WTC11 (cell line): ENCODE measurements at regions not wholly inside any gene's neighbourhood (a gene's known extent, or its start where the extent isn't known, plus 50 kb on each side); places are given as distances from the start of the nearest gene placed in this dataset.

Source experiments
- ATAC-seq: fragments of 200-7000 bp; cut with Tn5 transposase; 2 replicates; pipeline ENCODE4 v1.10.0; 2021; ENCODE audit warnings: mild to moderate bottlenecking, moderate library complexity
- CTCF ChIA-PET: fragments of 300-600 bp; sonication (Branson Sonifier 250); formaldehyde crosslinking; loops from one replicate; lab custom pipeline; 2021; ENCODE audit warnings: antibody characterized with exemption; lab: Charles Lee
- POLR2A ChIA-PET: fragments of 350-600 bp; sonication (Branson Sonifier 250); formaldehyde crosslinking; loops from one replicate; lab custom pipeline; 2021; ENCODE audit warnings: antibody characterized with exemption; lab: Charles Lee
- DNase-seq: peaks from one replicate; pipeline ENCODE4 v3.0.0; 2021; ENCODE audit warnings: low spot score
- H3K27ac Mint-ChIP-seq: 2 replicates; pipeline ENCODE4 v1.8.0; 2021; ENCODE audit warnings: mixed read lengths
- H3K27me3 Mint-ChIP-seq: 2 replicates; pipeline ENCODE4 v1.8.0; 2021; ENCODE audit warnings: low read depth, mild to moderate bottlenecking, moderate library complexity, mixed read lengths
- H3K36me3 Mint-ChIP-seq: 2 replicates; pipeline ENCODE4 v1.8.0; 2021; ENCODE audit warnings: mixed read lengths
- H3K4me1 Mint-ChIP-seq: 2 replicates; pipeline ENCODE4 v1.8.0; 2022; ENCODE audit warnings: mixed read lengths
- H3K4me3 Mint-ChIP-seq: 2 replicates; pipeline ENCODE4 v1.8.0; 2021; ENCODE audit warnings: mild to moderate bottlenecking, moderate library complexity, mixed read lengths
- H3K9me3 Mint-ChIP-seq: 2 replicates; pipeline ENCODE4 v1.8.0; 2021; ENCODE audit warnings: mixed read lengths
- ATF6 ChIP-seq: sonication (generic); formaldehyde crosslinking; IDR thresholded peaks from 2 replicates; pipeline ENCODE4 v1.8.1; 2023; ENCODE audit warnings: mild to moderate bottlenecking, missing genetic modification reagents
- CDX4 ChIP-seq: fragments of 250-450 bp; sonication (Bioruptor Pico); IDR thresholded peaks from 2 replicates; pipeline ENCODE4 v1.9.0; 2021; ENCODE audit warnings: moderate library complexity, mild to moderate bottlenecking, inconsistent platforms, borderline replicate concordance
- E2F5 ChIP-seq: sonication (generic); formaldehyde crosslinking; IDR thresholded peaks from 2 replicates; pipeline ENCODE4 v1.8.1; 2022; ENCODE audit warnings: mild to moderate bottlenecking, moderate library complexity, missing genetic modification reagents
- EMX1 ChIP-seq: fragments of 250-450 bp; sonication (Bioruptor Pico); IDR thresholded peaks from 2 replicates; pipeline ENCODE4 v1.8.0; 2021; ENCODE audit warnings: mild to moderate bottlenecking
- IRF1 ChIP-seq: sonication (generic); formaldehyde crosslinking; IDR thresholded peaks from 2 replicates; pipeline ENCODE4 v1.8.0; 2023; ENCODE audit warnings: missing genetic modification reagents
- JUN ChIP-seq: sonication (generic); formaldehyde crosslinking; IDR thresholded peaks from 2 replicates; pipeline ENCODE4 v1.8.0; 2023; ENCODE audit warnings: mild to moderate bottlenecking, missing genetic modification reagents
- MLX ChIP-seq: sonication (generic); formaldehyde crosslinking; IDR thresholded peaks from 2 replicates; pipeline ENCODE4 v1.8.1; 2023; ENCODE audit warnings: mild to moderate bottlenecking, missing genetic modification reagents, moderate library complexity
- NFYB ChIP-seq: sonication (generic); formaldehyde crosslinking; conservative IDR thresholded peaks from 2 replicates; pipeline ENCODE4 v1.8.0; 2022; ENCODE audit warnings: low read depth, missing genetic modification reagents
- NR2C2 ChIP-seq: sonication (generic); formaldehyde crosslinking; IDR thresholded peaks from 2 replicates; pipeline ENCODE4 v1.8.0; 2022; ENCODE audit warnings: mild to moderate bottlenecking, missing genetic modification reagents
- RELA ChIP-seq: sonication (generic); formaldehyde crosslinking; IDR thresholded peaks from 2 replicates; pipeline ENCODE4 v1.8.1; 2022; ENCODE audit warnings: missing genetic modification reagents, mild to moderate bottlenecking, borderline replicate concordance
- SMAD3 ChIP-seq: sonication (generic); formaldehyde crosslinking; IDR thresholded peaks from 2 replicates; pipeline ENCODE4 v1.8.0; 2022; ENCODE audit warnings: missing genetic modification reagents, mild to moderate bottlenecking, borderline replicate concordance
- SMAD4 ChIP-seq: sonication (generic); formaldehyde crosslinking; IDR thresholded peaks from 2 replicates; pipeline ENCODE4 v1.8.0; 2022; ENCODE audit warnings: mild to moderate bottlenecking, missing genetic modification reagents
- SP1 ChIP-seq: sonication (generic); formaldehyde crosslinking; conservative IDR thresholded peaks from 2 replicates; pipeline ENCODE4 v1.8.1; 2022; ENCODE audit warnings: missing genetic modification reagents
- STAT6 ChIP-seq: sonication (generic); formaldehyde crosslinking; conservative IDR thresholded peaks from 2 replicates; pipeline ENCODE4 v1.8.1; 2023; ENCODE audit warnings: mild to moderate bottlenecking, low read depth, missing genetic modification reagents, moderate library complexity
- TP53 ChIP-seq: sonication (generic); formaldehyde crosslinking; IDR thresholded peaks from 2 replicates; pipeline ENCODE4 v1.8.1; 2023; ENCODE audit warnings: mild to moderate bottlenecking, missing genetic modification reagents
- ZNF138 ChIP-seq: sonication (generic); formaldehyde crosslinking; conservative IDR thresholded peaks from 2 replicates; pipeline ENCODE4 v1.8.1; 2022; ENCODE audit warnings: mild to moderate bottlenecking, moderate library complexity, missing genetic modification reagents
- ZNF396 ChIP-seq: fragments of 250-450 bp; sonication (Bioruptor Pico); IDR thresholded peaks from 2 replicates; pipeline ENCODE4 v1.8.0; 2021; ENCODE audit warnings: mild to moderate bottlenecking, moderate library complexity, borderline replicate concordance
- ZNF416 ChIP-seq: fragments of 250-450 bp; sonication (Bioruptor Pico); IDR thresholded peaks from 2 replicates; pipeline ENCODE4 v1.9.0; 2021; ENCODE audit warnings: mild to moderate bottlenecking, inconsistent platforms
- ZNF423 ChIP-seq: fragments of 250-450 bp; sonication (Bioruptor Pico); IDR thresholded peaks from 2 replicates; pipeline ENCODE4 v2.1.2; 2022; ENCODE audit warnings: mild to moderate bottlenecking, moderate library complexity
- ZNF532 ChIP-seq: fragments of 250-450 bp; sonication (Bioruptor Pico); IDR thresholded peaks from 2 replicates; pipeline ENCODE4 v1.9.0; 2021; ENCODE audit warnings: mild to moderate bottlenecking, borderline replicate concordance

- TF ChIP-seq STAT6 (CRISPR knock-in tag) (no peak), IRF1 (CRISPR knock-in tag) (no peak), SMAD3 (no peak), SMAD4 (CRISPR knock-in tag) (no peak)
Observed at GRCh38 chrX:30153881-30154260, 61.5 kb upstream of the MAGEB2 start (continued).

- no peak overlapping the region for H3K4me3 Mint-ChIP-seq
- DNase-seq (no peak), ATAC-seq (no peak)
- H3K36me3 Mint-ChIP-seq, result no peaks in the 10 kb centered on the region
- TF ChIP-seq JUN (CRISPR knock-in tag) (no peak), NFYB (no peak), MLX (CRISPR knock-in tag) (no peak), ZNF423 (CRISPR knock-in tag) (no peak), ZNF138 (CRISPR knock-in tag) (no peak), TP53 (no peak), ZNF396 (CRISPR knock-in tag) (no peak), CDX4 (CRISPR knock-in tag) (no peak), ATF6 (CRISPR knock-in tag) (no peak), NR2C2 (CRISPR knock-in tag) (no peak)
- H3K9me3 Mint-ChIP-seq, result peaks cover 4% of the 10 kb centered on the region
- CTCF ChIA-PET, result no interaction called here
- POLR2A ChIA-PET, result no interaction called here
- peaks cover 29% of the 10 kb centered on the region for H3K4me1 Mint-ChIP-seq
- no peaks in the 10 kb centered on the region for H3K27me3 Mint-ChIP-seq
- H3K27ac Mint-ChIP-seq, result no peak overlapping the region
Observed at GRCh38 chrX:30156009-30156408, 59.4 kb upstream of the MAGEB2 start.

- peaks cover 4% of the 10 kb centered on the region for H3K9me3 Mint-ChIP-seq
- ChIA-PET POLR2A (no interaction called here), CTCF (no interaction called here)
- ATAC-seq (no peak), DNase-seq (no peak)
- no peaks in the 10 kb centered on the region for H3K36me3 Mint-ChIP-seq
- H3K4me1 Mint-ChIP-seq, result peaks cover 34% of the 10 kb centered on the region
- no peaks in the 10 kb centered on the region for H3K27me3 Mint-ChIP-seq
- no peak overlapping the region for H3K27ac Mint-ChIP-seq
- H3K4me3 Mint-ChIP-seq, result no peak overlapping the region
- TF ChIP-seq ZNF532 (CRISPR knock-in tag) (no peak), EMX1 (CRISPR knock-in tag) (no peak), SP1 (CRISPR knock-in tag) (no peak), JUN (CRISPR knock-in tag) (no peak), RELA (CRISPR knock-in tag) (no peak), E2F5 (CRISPR knock-in tag) (no peak), ZNF416 (CRISPR knock-in tag) (no peak)
Observed at GRCh38 chrX:30156880-30157560, 58.3 kb upstream of the MAGEB2 start.
